ENCODE measurements at regions not wholly inside any gene's neighbourhood (a gene's known extent, or its start where the extent isn't known, plus 50 kb on each side); places are given as distances from the start of the nearest gene placed in this dataset.

DNA sequence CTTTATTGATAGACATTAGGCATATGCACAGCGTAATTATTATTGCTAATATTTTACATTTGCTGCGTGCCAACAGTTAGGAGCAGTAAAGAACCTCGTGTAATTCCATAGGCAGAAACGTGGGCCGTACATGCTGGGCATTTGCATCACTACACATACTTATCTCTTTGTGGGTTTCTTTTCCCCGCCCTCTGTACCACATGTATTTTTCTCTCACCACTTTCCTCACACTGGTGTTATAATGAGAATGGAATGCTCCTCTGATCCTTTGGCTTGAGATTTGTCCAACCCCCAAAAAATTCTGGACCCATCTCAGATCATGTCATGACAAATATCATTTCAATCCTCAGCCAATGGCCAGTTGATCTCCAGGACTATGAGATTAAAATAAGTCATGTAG, 1952.6 kb upstream of the WWC1 start:
- no peak overlapping the region for H3K4me2 ChIP-seq
- H4K20me1 ChIP-seq (ENCODE audit: insufficient read depth, poor library complexity, severe bottlenecking): no peaks in the 10 kb centered on the region
- WGBS (ENCODE audit: low lambda C conversion rate, missing lambda C conversion rate): 90% methylated on average over 6 of the region's 6 CpGs
- no peaks in the 10 kb centered on the region for H3K9me3 ChIP-seq (ENCODE audit: low read depth)
- H2AFZ ChIP-seq: no peak overlapping the region
- TF ChIP-seq, protein P1, sequence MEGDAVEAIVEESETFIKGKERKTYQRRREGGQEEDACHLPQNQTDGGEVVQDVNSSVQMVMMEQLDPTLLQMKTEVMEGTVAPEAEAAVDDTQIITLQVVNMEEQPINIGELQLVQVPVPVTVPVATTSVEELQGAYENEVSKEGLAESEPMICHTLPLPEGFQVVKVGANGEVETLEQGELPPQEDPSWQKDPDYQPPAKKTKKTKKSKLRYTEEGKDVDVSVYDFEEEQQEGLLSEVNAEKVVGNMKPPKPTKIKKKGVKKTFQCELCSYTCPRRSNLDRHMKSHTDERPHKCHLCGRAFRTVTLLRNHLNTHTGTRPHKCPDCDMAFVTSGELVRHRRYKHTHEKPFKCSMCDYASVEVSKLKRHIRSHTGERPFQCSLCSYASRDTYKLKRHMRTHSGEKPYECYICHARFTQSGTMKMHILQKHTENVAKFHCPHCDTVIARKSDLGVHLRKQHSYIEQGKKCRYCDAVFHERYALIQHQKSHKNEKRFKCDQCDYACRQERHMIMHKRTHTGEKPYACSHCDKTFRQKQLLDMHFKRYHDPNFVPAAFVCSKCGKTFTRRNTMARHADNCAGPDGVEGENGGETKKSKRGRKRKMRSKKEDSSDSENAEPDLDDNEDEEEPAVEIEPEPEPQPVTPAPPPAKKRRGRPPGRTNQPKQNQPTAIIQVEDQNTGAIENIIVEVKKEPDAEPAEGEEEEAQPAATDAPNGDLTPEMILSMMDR (IDR thresholded peaks at IDR 0.05; ENCODE audit: poor library complexity): no peak
- H3K4me1 ChIP-seq (ENCODE audit: insufficient read depth): no peaks in the 10 kb centered on the region
- H3K9me2 ChIP-seq (replicated peaks; ENCODE audit: insufficient read depth): no peaks in the 10 kb centered on the region
- H3K27me3 ChIP-seq: no peaks in the 10 kb centered on the region
- no peak overlapping the region for H3K27ac ChIP-seq
- no peaks in the 10 kb centered on the region for H3K36me3 ChIP-seq (replicated peaks; ENCODE audit: insufficient read depth, low read depth)
- DNase-seq (ENCODE audit: low spot score): no peak
- no peak overlapping the region for H3K4me3 ChIP-seq
- no peaks in the 10 kb centered on the region for H3K79me2 ChIP-seq

DNA sequence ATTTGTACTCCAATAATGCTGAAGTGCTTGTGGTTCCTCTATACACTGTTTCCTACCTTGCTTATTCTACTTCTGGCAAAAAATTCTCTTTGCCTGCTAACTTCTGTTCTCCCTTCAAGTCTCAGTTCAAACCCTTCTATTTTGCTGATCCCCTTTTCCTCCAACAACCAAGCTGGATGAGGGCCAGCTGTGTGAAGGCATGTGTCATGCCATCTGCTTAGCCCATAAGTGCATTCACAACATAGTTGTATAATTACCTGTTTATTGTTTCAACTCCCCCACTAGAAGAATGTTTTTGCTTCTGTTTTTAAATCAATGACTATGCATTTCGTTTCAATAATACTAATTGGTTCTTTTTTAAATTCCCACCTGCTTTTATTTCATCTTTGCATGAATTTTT, 1951.4 kb upstream of the WWC1 start:
- no peak for DNase-seq (ENCODE audit: low spot score)
- H2AFZ ChIP-seq: no peak overlapping the region
- no peak overlapping the region for H3K27ac ChIP-seq

DNA sequence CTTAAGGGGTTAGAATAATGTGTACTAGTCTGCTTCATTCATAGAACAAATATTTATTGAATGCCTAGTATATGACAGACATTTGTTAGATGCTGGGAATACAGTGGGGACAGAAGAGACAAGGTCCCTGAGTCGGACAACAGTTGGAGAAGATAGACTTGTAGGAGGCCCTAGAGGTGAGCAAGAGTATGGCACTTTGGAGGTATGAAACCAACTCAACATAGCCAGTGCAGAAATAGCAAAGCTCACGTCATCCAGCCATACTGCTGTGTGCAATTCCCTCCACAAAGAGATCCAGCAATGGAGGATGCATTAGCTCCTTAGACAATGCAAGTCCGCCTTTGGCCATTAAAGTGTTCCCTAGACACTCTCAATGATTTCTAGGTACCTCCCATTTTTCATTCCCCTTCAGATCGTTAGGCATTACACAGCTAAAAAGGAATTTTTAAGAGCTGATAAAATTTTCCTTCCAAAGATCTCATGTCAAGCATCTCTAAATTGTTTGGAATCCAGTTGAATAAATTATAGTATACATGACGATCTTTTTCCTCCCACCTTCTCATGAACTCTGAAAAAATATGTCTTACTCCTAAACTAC, 1949.6 kb upstream of the WWC1 start:
- no peaks in the 10 kb centered on the region for H3K79me2 ChIP-seq
- H3K27ac ChIP-seq: no peak overlapping the region
- no peak overlapping the region for H2AFZ ChIP-seq
- no peak overlapping the region for H3K4me2 ChIP-seq
- WGBS (ENCODE audit: low lambda C conversion rate, missing lambda C conversion rate): 82% methylated on average over 5 of the region's 5 CpGs
- no peaks in the 10 kb centered on the region for H3K27me3 ChIP-seq
- H3K4me1 ChIP-seq (ENCODE audit: insufficient read depth): peaks cover 1% of the 10 kb centered on the region
- TF ChIP-seq, protein P1 (IDR thresholded peaks at IDR 0.05; ENCODE audit: poor library complexity): no peak
- TF ChIP-seq EZH2phosphoT487 (IDR thresholded peaks at IDR 0.05; ENCODE audit: low read depth, severe bottlenecking, unreplicated experiment) (no peak), EZH2 (IDR thresholded peaks at IDR 0.05; ENCODE audit: borderline replicate concordance) (no peak)
- H3K9me3 ChIP-seq (ENCODE audit: low read depth): no peaks in the 10 kb centered on the region
- DNase-seq (ENCODE audit: low spot score): no peak
- H3K36me3 ChIP-seq (replicated peaks; ENCODE audit: insufficient read depth, low read depth): no peaks in the 10 kb centered on the region
- H3K4me3 ChIP-seq: no peak overlapping the region
- no peaks in the 10 kb centered on the region for H3K9me2 ChIP-seq (replicated peaks; ENCODE audit: insufficient read depth)
- H4K20me1 ChIP-seq (ENCODE audit: insufficient read depth, poor library complexity, severe bottlenecking): no peaks in the 10 kb centered on the region

More for the DNA sequence above, 1951.4 kb upstream of the WWC1 start:
- Histone ChIP-seq H3K9me3 (ENCODE audit: low read depth) (no peaks in the 10 kb centered on the region), H3K36me3 (replicated peaks; ENCODE audit: insufficient read depth, low read depth) (no peaks in the 10 kb centered on the region), H4K20me1 (ENCODE audit: insufficient read depth, poor library complexity, severe bottlenecking) (no peaks in the 10 kb centered on the region), H3K4me2 (no peak overlapping the region), H3K79me2 (no peaks in the 10 kb centered on the region), H3K4me3 (no peak overlapping the region), H3K27me3 (no peaks in the 10 kb centered on the region), H3K4me1 (ENCODE audit: insufficient read depth) (no peaks in the 10 kb centered on the region), H3K9me2 (replicated peaks; ENCODE audit: insufficient read depth) (no peaks in the 10 kb centered on the region)
- TF ChIP-seq EZH2 (IDR thresholded peaks at IDR 0.05; ENCODE audit: borderline replicate concordance) (no peak), EZH2phosphoT487 (IDR thresholded peaks at IDR 0.05; ENCODE audit: low read depth, severe bottlenecking, unreplicated experiment) (no peak)
- TF ChIP-seq, protein P1 (IDR thresholded peaks at IDR 0.05; ENCODE audit: poor library complexity): no peak
- 73% methylated on average over 1 of the region's 1 CpG for WGBS (ENCODE audit: low lambda C conversion rate, missing lambda C conversion rate)

DNA sequence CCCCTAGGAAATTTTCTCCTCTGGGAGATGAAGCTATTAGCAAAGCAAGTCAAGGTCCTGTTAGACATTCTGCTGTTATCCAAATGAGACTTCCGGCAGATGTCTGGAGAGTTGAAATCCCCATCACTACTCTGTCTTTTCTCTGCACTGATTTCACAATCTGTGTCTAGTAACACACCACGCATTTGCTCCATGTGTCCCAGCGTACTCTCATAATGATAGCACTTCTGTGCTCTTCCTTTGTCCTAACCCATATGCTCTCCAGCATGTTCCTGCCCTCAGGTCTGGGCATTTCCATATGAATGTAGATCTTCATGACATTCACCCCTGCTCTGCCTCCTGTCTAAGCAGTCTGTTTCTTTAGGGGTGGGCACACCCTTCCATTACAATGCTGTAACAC, 1949.0 kb upstream of the WWC1 start:
- DNase-seq (ENCODE audit: low spot score): no peak
- H3K9me3 ChIP-seq (ENCODE audit: low read depth): no peaks in the 10 kb centered on the region
- no peak overlapping the region for H3K4me3 ChIP-seq
- H4K20me1 ChIP-seq (ENCODE audit: insufficient read depth, poor library complexity, severe bottlenecking): no peaks in the 10 kb centered on the region
- H3K4me2 ChIP-seq: no peak overlapping the region
- H3K79me2 ChIP-seq: no peaks in the 10 kb centered on the region
- no peaks in the 10 kb centered on the region for H3K36me3 ChIP-seq (replicated peaks; ENCODE audit: insufficient read depth, low read depth)
- no peaks in the 10 kb centered on the region for H3K27me3 ChIP-seq
- H3K9me2 ChIP-seq (replicated peaks; ENCODE audit: insufficient read depth): no peaks in the 10 kb centered on the region
- no peak overlapping the region for H2AFZ ChIP-seq
- WGBS (ENCODE audit: low lambda C conversion rate, missing lambda C conversion rate): 83% methylated on average over 3 of the region's 3 CpGs
- no peak overlapping the region for H3K27ac ChIP-seq
- H3K4me1 ChIP-seq (ENCODE audit: insufficient read depth): peaks cover 6% of the 10 kb centered on the region
- TF ChIP-seq, protein P1 (IDR thresholded peaks at IDR 0.05; ENCODE audit: poor library complexity): no peak
- TF ChIP-seq EZH2phosphoT487 (IDR thresholded peaks at IDR 0.05; ENCODE audit: low read depth, severe bottlenecking, unreplicated experiment) (no peak), EZH2 (IDR thresholded peaks at IDR 0.05; ENCODE audit: borderline replicate concordance) (no peak)

Measured in hepatocyte (in vitro differentiated cells).